B cell (primary cell): ENCODE measurements at regions not wholly inside any gene's neighbourhood (a gene's known extent, or its start where the extent isn't known, plus 50 kb on each side); places are given as distances from the start of the nearest gene placed in this dataset.

ENCODE experiments used
- ATAC-seq: fragments of 200-7000 bp; cut with Tn5 transposase; one replicate; pipeline ENCODE4 v1.10.0; 2021; ENCODE audit warnings: low read depth, mild to moderate bottlenecking, moderate number of reproducible peaks, moderate library complexity
- CTCF ChIA-PET: fragments of 350-600 bp; sonication (Branson Sonifier 250); formaldehyde crosslinking; loops from one replicate; lab custom pipeline; 2021; ENCODE audit warnings: antibody characterized with exemption, inconsistent platforms; lab: Charles Lee
- POLR2A ChIA-PET: fragments of 350-600 bp; sonication (Branson Sonifier 250); formaldehyde crosslinking; loops from one replicate; lab custom pipeline; 2021; ENCODE audit warnings: antibody characterized with exemption; lab: Charles Lee
- DNase-seq: peaks from one replicate; pipeline ENCODE4 v3.0.0; 2013
- H2AFZ ChIP-seq: 2 replicates; pipeline ENCODE4 v1.6.1; 2012; ENCODE audit warnings: mild to moderate bottlenecking, low read depth, low read length; ENCODE audit not compliant: insufficient read depth, poor library complexity, severe bottlenecking
- H3K27ac ChIP-seq, 2 donors: 1 replicate in 1 of 2; 2 replicates in 1 of 2; pipeline ENCODE4 v1.5.1; 2012 to 2013; ENCODE audit warnings: low read length in 2 of 2, mild to moderate bottlenecking in 2 of 2, moderate library complexity in 1 of 2
- H3K27me3 ChIP-seq, 4 experiments: fragments of 200-600 bp in 1 of 4; sonication (generic) in 1 of 4; replicated peaks in 1 of 4; 1 replicate in 2 of 4; 2 replicates in 2 of 4; pipeline versions ENCODE4 v1.6.1 to v1.7.0; 2013 to 2016; ENCODE audit warnings: low read length in 3 of 4, mild to moderate bottlenecking in 2 of 4, mixed read lengths in 1 of 4, moderate library complexity in 1 of 4; ENCODE audit not compliant: insufficient read depth in 4 of 4, control insufficient read depth in 3 of 4; ENCODE audit errors: control extremely low read depth in 1 of 4
- H3K36me3 ChIP-seq, 2 experiments: replicated peaks in 1 of 2; 1 replicate in 1 of 2; 2 replicates in 1 of 2; pipeline versions ENCODE4 v1.6.1 to v1.7.1; 2013; ENCODE audit warnings: low read length in 1 of 2; ENCODE audit not compliant: insufficient read depth in 2 of 2, control insufficient read depth in 1 of 2; ENCODE audit errors: control extremely low read depth in 1 of 2, extremely low read depth in 1 of 2
- H3K4me1 ChIP-seq, 2 donors: fragments of 200-600 bp in 1 of 2; sonication (generic) in 1 of 2; 1 replicate in 1 of 2; 2 replicates in 1 of 2; pipeline versions ENCODE4 v1.5.1 to v1.6.1; 2013 to 2017; ENCODE audit warnings: low read length in 2 of 2; ENCODE audit not compliant: control insufficient read depth in 2 of 2, insufficient read depth in 2 of 2
- H3K4me2 ChIP-seq: replicated peaks from 2 replicates; pipeline ENCODE3; 2012; ENCODE audit warnings: mild to moderate bottlenecking, low read depth, low read length; ENCODE audit not compliant: poor library complexity, severe bottlenecking
- H3K4me3 ChIP-seq, 5 experiments: fragments of 200-600 bp in 1 of 5; sonication (generic) in 1 of 5; 1 replicate in 3 of 5; 2 replicates in 2 of 5; pipeline versions ENCODE4 v1.5.1 to v1.7.0; 2011 to 2016; ENCODE audit warnings: low read length in 4 of 5, mild to moderate bottlenecking in 4 of 5, low read depth in 2 of 5, control low read depth in 1 of 5, moderate library complexity in 1 of 5; ENCODE audit not compliant: insufficient read depth in 1 of 5; ENCODE audit errors: control extremely low read depth in 1 of 5, extremely low read depth in 1 of 5
- H3K79me2 ChIP-seq: fragments of 200-600 bp; sonication (generic); one replicate; pipeline ENCODE4 v1.6.0; 2016; ENCODE audit warnings: low read length; ENCODE audit not compliant: control insufficient read depth, insufficient read depth
- H3K9ac ChIP-seq: fragments of 200-600 bp; sonication (generic); 2 replicates; pipeline ENCODE4 v1.6.1; 2017; ENCODE audit warnings: mild to moderate bottlenecking, low read length, moderate library complexity
- H3K9me3 ChIP-seq, 3 donors: one replicate each; pipeline versions ENCODE4 v1.6.1 to v1.7.1; 2013; ENCODE audit warnings: low read length in 2 of 3; ENCODE audit not compliant: control insufficient read depth in 2 of 3, insufficient read depth in 1 of 3; ENCODE audit errors: control extremely low read depth in 1 of 3
- H4K20me1 ChIP-seq: 2 replicates; pipeline ENCODE4 v1.6.0; 2012; ENCODE audit warnings: mild to moderate bottlenecking, low read length; ENCODE audit not compliant: insufficient read depth, control insufficient read depth, poor library complexity, severe bottlenecking
- H3K27ac Mint-ChIP-seq: one replicate; pipeline ENCODE4 v1.8.0; 2021; ENCODE audit warnings: mixed read lengths
- H3K27me3 Mint-ChIP-seq: one replicate; pipeline ENCODE4 v1.8.0; 2021; ENCODE audit warnings: mixed read lengths
- H3K4me1 Mint-ChIP-seq: one replicate; pipeline ENCODE4 v1.8.0; 2021; ENCODE audit warnings: mixed read lengths
- H3K4me3 Mint-ChIP-seq: one replicate; pipeline ENCODE4 v1.8.0; 2021; ENCODE audit warnings: mixed read lengths
- H3K9me3 Mint-ChIP-seq: one replicate; pipeline ENCODE4 v1.8.0; 2022; ENCODE audit warnings: mixed read lengths; ENCODE audit not compliant: insufficient read depth
- CTCF ChIP-seq: fragments of 200-600 bp; IDR thresholded peaks from one replicate; pipeline ENCODE4 v1.8.0; 2022; ENCODE audit warnings: antibody characterized with exemption, mild to moderate bottlenecking
- EZH2 ChIP-seq: IDR thresholded peaks from 2 replicates; pipeline ENCODE4 v1.6.1; 2012; ENCODE audit warnings: borderline replicate concordance, low read depth, mild to moderate bottlenecking, moderate library complexity, low read length; ENCODE audit not compliant: insufficient read depth, poor library complexity, severe bottlenecking
- WGBS: methylation state at CpG from one replicate; pipeline ENCODE4 v1.1.5; 2013; ENCODE audit warnings: missing lambda C conversion rate; ENCODE audit not compliant: insufficient coverage; 5-methylcytosine and 5-hydroxymethylcytosine counted together
- intact Hi-C: fragments of 100-400 bp; cut with micrococcal nuclease; formaldehyde crosslinking; loops from one replicate; pipeline ENCODE4 v1.10.0; 2022

- H3K4me3 ChIP-seq, result no peak overlapping the region
- H3K9me3 Mint-ChIP-seq, result no peaks in the 10 kb centered on the region
- WGBS, result 81% methylated on average over 2 of the region's 7 CpGs
- intact Hi-C loops, result no loop called here
- no peak overlapping the region for H3K4me3 Mint-ChIP-seq
- H3K27ac ChIP-seq, result no peak overlapping the region
- H3K27ac Mint-ChIP-seq, result no peak overlapping the region
- ChIA-PET POLR2A (no interaction called here), CTCF (no interaction called here)
- H3K4me1 Mint-ChIP-seq, result peaks cover 8% of the 10 kb centered on the region
- H3K4me2 ChIP-seq, result no peak overlapping the region
- TF ChIP-seq EZH2 (no peak), CTCF (no peak)
- no peak for ATAC-seq
- no peaks in the 10 kb centered on the region for H3K36me3 ChIP-seq
- no peaks in the 10 kb centered on the region for H3K27me3 ChIP-seq
- H4K20me1 ChIP-seq, result no peaks in the 10 kb centered on the region
- peaks cover 0 to 4% of the 10 kb centered on the region in 2 donors for H3K4me1 ChIP-seq
- no peak for DNase-seq
- H3K9ac ChIP-seq, result no peak overlapping the region
- no peaks in the 10 kb centered on the region for H3K27me3 Mint-ChIP-seq
- no peak overlapping the region for H2AFZ ChIP-seq
- peaks cover 0 to 6% (median 3%) of the 10 kb centered on the region in 3 donors for H3K9me3 ChIP-seq
- H3K79me2 ChIP-seq, result no peaks in the 10 kb centered on the region
Measured at GRCh38 chr20:11216451-11217314, 542.9 kb upstream of the JAG1 start.
